ENCODE measurements at regions not wholly inside any gene's neighbourhood (a gene's known extent, or its start where the extent isn't known, plus 50 kb on each side); places are given as distances from the start of the nearest gene placed in this dataset.

- no peaks in the 10 kb centered on the region for H3K79me2 ChIP-seq (ENCODE audit: insufficient read depth, low read depth, low read length)
- no peak for TF ChIP-seq CTCF (conservative IDR thresholded peaks at IDR 0.05; ENCODE audit: low read length)
- no peak for TF ChIP-seq EZH2phosphoT487 (IDR thresholded peaks at IDR 0.05; ENCODE audit: borderline replicate concordance, low read depth, low read length)
- H3K9me2 ChIP-seq (ENCODE audit: insufficient read depth, low read length): no peaks in the 10 kb centered on the region
- no peaks in the 10 kb centered on the region for H4K20me1 ChIP-seq (ENCODE audit: insufficient read depth, low read length)
- intact Hi-C loops (cut with micrococcal nuclease; ENCODE audit: unreplicated experiment): no loop called here
- BruUV-seq (replicated peaks): no TSS peak
- ChIA-PET POLR2A (no interaction called here), CTCF (ENCODE audit: unreplicated experiment) (no interaction called here)
- H3K4me3 ChIP-seq (ENCODE audit: low read depth, low read length, poor library complexity, severe bottlenecking): no peak overlapping the region
- H3K9me3 ChIP-seq (ENCODE audit: low read length): 0 out of 2 replicates have a peak, but pooled peaks cover 3% of the 10 kb centered on the region
- H3K4me1 ChIP-seq (ENCODE audit: insufficient read depth, low read length, poor library complexity, severe bottlenecking): no peaks in the 10 kb centered on the region
- no peak overlapping the region; the same call in 1 of the 2 replicates for H2AFZ ChIP-seq (ENCODE audit: low read length)
- no peak overlapping the region for H3K27ac ChIP-seq (ENCODE audit: low read depth, low read length, poor library complexity, severe bottlenecking)
- no peak for DNase-seq (ENCODE audit: low spot score)
- no peak overlapping the region for H3K4me2 ChIP-seq (ENCODE audit: low read length)
- no peaks in the 10 kb centered on the region for H3K36me3 ChIP-seq (ENCODE audit: insufficient read depth, low read length)
Observed at GRCh38 chr21:18524097-18524880, 120.7 kb upstream of the TMPRSS15 start.

- H4K20me1 ChIP-seq (ENCODE audit: insufficient read depth, low read length): no peaks in the 10 kb centered on the region
- H3K9me3 ChIP-seq (ENCODE audit: low read length): no peaks in the 10 kb centered on the region
- intact Hi-C loops (cut with micrococcal nuclease; ENCODE audit: unreplicated experiment): no loop called here
- CTCF ChIA-PET (ENCODE audit: unreplicated experiment): no interaction called here
- H3K79me2 ChIP-seq (ENCODE audit: insufficient read depth, low read depth, low read length): no peaks in the 10 kb centered on the region
- TF ChIP-seq CTCF (conservative IDR thresholded peaks at IDR 0.05; ENCODE audit: low read length): no peak
- TF ChIP-seq EZH2phosphoT487 (IDR thresholded peaks at IDR 0.05; ENCODE audit: borderline replicate concordance, low read depth, low read length): no peak
- H3K36me3 ChIP-seq (ENCODE audit: insufficient read depth, low read length): no peaks in the 10 kb centered on the region
- no peaks in the 10 kb centered on the region for H3K4me1 ChIP-seq (ENCODE audit: insufficient read depth, low read length, poor library complexity, severe bottlenecking)
- no TSS peak for BruUV-seq (replicated peaks)
- H2AFZ ChIP-seq (ENCODE audit: low read length): no peak overlapping the region
- POLR2A ChIA-PET: interaction anchor here (0.6 to 1.5 kb wide), 7 partner anchors 9 to 57 kb away, joined by 3 to 7 read pairs (median 3); no protein-coding TSS in a partner anchor
- no peak overlapping the region for H3K27ac ChIP-seq (ENCODE audit: low read depth, low read length, poor library complexity, severe bottlenecking)
- H3K9me2 ChIP-seq (ENCODE audit: insufficient read depth, low read length): no peaks in the 10 kb centered on the region
- no peak overlapping the region for H3K4me2 ChIP-seq (ENCODE audit: low read length)
- DNase-seq (ENCODE audit: low spot score): no peak
- no peak overlapping the region for H3K4me3 ChIP-seq (ENCODE audit: low read depth, low read length, poor library complexity, severe bottlenecking)
Observed at GRCh38 chr21:18529254-18529653, 125.7 kb upstream of the TMPRSS15 start.

- Histone ChIP-seq H3K9me2 (ENCODE audit: insufficient read depth, low read length) (no peaks in the 10 kb centered on the region), H3K9me3 (ENCODE audit: low read length) (no peaks in the 10 kb centered on the region), H3K36me3 (ENCODE audit: insufficient read depth, low read length) (no peaks in the 10 kb centered on the region), H3K4me2 (ENCODE audit: low read length) (no peak overlapping the region), H3K4me3 (ENCODE audit: low read depth, low read length, poor library complexity, severe bottlenecking) (no peak overlapping the region), H4K20me1 (ENCODE audit: insufficient read depth, low read length) (no peaks in the 10 kb centered on the region), H3K79me2 (ENCODE audit: insufficient read depth, low read depth, low read length) (no peaks in the 10 kb centered on the region), H3K27ac (ENCODE audit: low read depth, low read length, poor library complexity, severe bottlenecking) (no peak overlapping the region), H3K4me1 (ENCODE audit: insufficient read depth, low read length, poor library complexity, severe bottlenecking) (no peaks in the 10 kb centered on the region), H2AFZ (ENCODE audit: low read length) (no peak overlapping the region)
- no peak for DNase-seq (ENCODE audit: low spot score)
- intact Hi-C loops (cut with micrococcal nuclease; ENCODE audit: unreplicated experiment): no loop called here
- CTCF ChIA-PET (ENCODE audit: unreplicated experiment): no interaction called here
- POLR2A ChIA-PET: interaction anchor here (0.7 to 0.9 kb wide), 2 partner anchors 12 to 95 kb away, joined by 3 to 5 read pairs; no protein-coding TSS in a partner anchor
- BruUV-seq (replicated peaks): no TSS peak
- TF ChIP-seq EZH2phosphoT487 (IDR thresholded peaks at IDR 0.05; ENCODE audit: borderline replicate concordance, low read depth, low read length): no peak
- TF ChIP-seq CTCF (conservative IDR thresholded peaks at IDR 0.05; ENCODE audit: low read length): no peak
Observed at GRCh38 chr21:18542081-18542480, 138.5 kb upstream of the TMPRSS15 start.

Data from OCI-LY7 (cell line).